DND-41 (cell line): ENCODE measurements at regions not wholly inside any gene's neighbourhood (a gene's known extent, or its start where the extent isn't known, plus 50 kb on each side); places are given as distances from the start of the nearest gene placed in this dataset.

Experiments used
- ATAC-seq: fragments of 200-7000 bp; cut with Tn5 transposase; 3 replicates; pipeline ENCODE4 v1.9.1; 2021; ENCODE audit warnings: low read depth; ENCODE audit not compliant: insufficient read depth
- DNase-seq: peaks from one replicate; pipeline ENCODE4 v3.0.0-alpha.2; 2020
- H2AFZ ChIP-seq: 2 replicates; pipeline ENCODE4 v1.6.0; 2012; ENCODE audit warnings: low read depth, low read length
- H3K27ac ChIP-seq: 2 replicates; pipeline ENCODE4 v1.5.1; 2012; ENCODE audit warnings: low read length, inconsistent platforms
- H3K27me3 ChIP-seq: fragments of 200-600 bp; sonication (generic); 2 replicates; pipeline ENCODE4 v1.6.0; 2012; ENCODE audit warnings: low read length, mild to moderate bottlenecking, inconsistent platforms; ENCODE audit not compliant: insufficient read depth, poor library complexity
- H3K36me3 ChIP-seq: 2 replicates; pipeline ENCODE4 v1.5.1; 2012; ENCODE audit warnings: low read length, inconsistent platforms; ENCODE audit not compliant: insufficient read depth
- H3K4me1 ChIP-seq: 2 replicates; pipeline ENCODE4 v1.5.1; 2012; ENCODE audit warnings: mild to moderate bottlenecking, low read length; ENCODE audit not compliant: insufficient read depth
- H3K4me2 ChIP-seq: 2 replicates; pipeline ENCODE4 v1.6.0; 2012; ENCODE audit warnings: mild to moderate bottlenecking, moderate library complexity, low read length, inconsistent platforms; ENCODE audit not compliant: insufficient read depth
- H3K4me3 ChIP-seq, 2 experiments: fragments of 200-600 bp in 1 of 2; shearing (Covaris generic) in 1 of 2; 2 replicates each; pipeline ENCODE4 v1.5.1; 2012 to 2016; ENCODE audit warnings: inconsistent platforms in 2 of 2, low read length in 2 of 2, mild to moderate bottlenecking in 2 of 2, low read depth in 1 of 2, moderate library complexity in 1 of 2
- H3K79me2 ChIP-seq: 2 replicates; pipeline ENCODE4 v1.6.0; 2012; ENCODE audit warnings: low read length, inconsistent platforms; ENCODE audit not compliant: insufficient read depth
- H3K9ac ChIP-seq: 2 replicates; pipeline ENCODE4 v1.6.0; 2012; ENCODE audit warnings: low read depth, mild to moderate bottlenecking, inconsistent platforms, low read length, moderate library complexity
- H3K9me3 ChIP-seq: 2 replicates; pipeline ENCODE4 v1.5.1; 2012; ENCODE audit warnings: low read length, moderate library complexity, mild to moderate bottlenecking, inconsistent platforms; ENCODE audit not compliant: insufficient read depth, severe bottlenecking
- H4K20me1 ChIP-seq: 2 replicates; pipeline ENCODE4 v1.6.0; 2012; ENCODE audit warnings: low read length; ENCODE audit not compliant: insufficient read depth
- EZH2 ChIP-seq: IDR thresholded peaks from 3 replicates; pipeline ENCODE4 v1.6.1; 2012; ENCODE audit warnings: borderline replicate concordance, low read depth, mild to moderate bottlenecking, moderate library complexity, low read length, inconsistent platforms; ENCODE audit not compliant: severe bottlenecking
- TF ChIP-seq, protein P1 (sequence below): IDR thresholded peaks from 2 replicates; pipeline ENCODE4 v1.5.1; 2012; ENCODE audit warnings: borderline replicate concordance, low read length, moderate library complexity, mild to moderate bottlenecking; ENCODE audit not compliant: poor library complexity, severe bottlenecking; ENCODE audit errors: extremely low read depth

DNA sequence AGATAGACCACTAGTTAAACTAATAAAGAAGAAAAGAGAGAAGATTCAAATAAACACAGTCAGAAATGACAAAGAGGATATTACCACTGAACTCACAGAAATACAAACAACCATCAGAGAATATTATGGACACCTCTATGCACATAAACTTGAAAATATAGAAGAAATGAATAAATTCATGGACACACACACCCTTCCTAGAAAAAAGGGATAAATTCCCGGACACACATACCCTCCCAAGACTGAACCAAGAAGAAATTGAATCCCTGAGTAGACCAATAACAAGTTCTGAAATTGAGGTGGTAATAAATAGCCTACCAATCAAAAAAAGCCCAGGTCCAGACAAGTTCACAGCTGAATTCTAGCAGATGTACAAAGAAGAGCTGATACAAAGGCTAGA is 187.9 kb downstream of the SEC23A start:
- Histone ChIP-seq H3K27me3 (no peaks in the 10 kb centered on the region), H3K4me3 (no peak overlapping the region), H3K27ac (no peak overlapping the region), H3K4me2 (no peak overlapping the region), H3K9me3 (no peaks in the 10 kb centered on the region), H3K9ac (no peak overlapping the region), H3K79me2 (no peaks in the 10 kb centered on the region), H3K36me3 (no peaks in the 10 kb centered on the region), H4K20me1 (no peaks in the 10 kb centered on the region), H2AFZ (no peak overlapping the region), H3K4me1 (no peaks in the 10 kb centered on the region)
- DNase-seq = no peak
- TF ChIP-seq EZH2 = no peak
- TF ChIP-seq, protein P1, sequence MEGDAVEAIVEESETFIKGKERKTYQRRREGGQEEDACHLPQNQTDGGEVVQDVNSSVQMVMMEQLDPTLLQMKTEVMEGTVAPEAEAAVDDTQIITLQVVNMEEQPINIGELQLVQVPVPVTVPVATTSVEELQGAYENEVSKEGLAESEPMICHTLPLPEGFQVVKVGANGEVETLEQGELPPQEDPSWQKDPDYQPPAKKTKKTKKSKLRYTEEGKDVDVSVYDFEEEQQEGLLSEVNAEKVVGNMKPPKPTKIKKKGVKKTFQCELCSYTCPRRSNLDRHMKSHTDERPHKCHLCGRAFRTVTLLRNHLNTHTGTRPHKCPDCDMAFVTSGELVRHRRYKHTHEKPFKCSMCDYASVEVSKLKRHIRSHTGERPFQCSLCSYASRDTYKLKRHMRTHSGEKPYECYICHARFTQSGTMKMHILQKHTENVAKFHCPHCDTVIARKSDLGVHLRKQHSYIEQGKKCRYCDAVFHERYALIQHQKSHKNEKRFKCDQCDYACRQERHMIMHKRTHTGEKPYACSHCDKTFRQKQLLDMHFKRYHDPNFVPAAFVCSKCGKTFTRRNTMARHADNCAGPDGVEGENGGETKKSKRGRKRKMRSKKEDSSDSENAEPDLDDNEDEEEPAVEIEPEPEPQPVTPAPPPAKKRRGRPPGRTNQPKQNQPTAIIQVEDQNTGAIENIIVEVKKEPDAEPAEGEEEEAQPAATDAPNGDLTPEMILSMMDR = no peak
- ATAC-seq = no peak

DNA sequence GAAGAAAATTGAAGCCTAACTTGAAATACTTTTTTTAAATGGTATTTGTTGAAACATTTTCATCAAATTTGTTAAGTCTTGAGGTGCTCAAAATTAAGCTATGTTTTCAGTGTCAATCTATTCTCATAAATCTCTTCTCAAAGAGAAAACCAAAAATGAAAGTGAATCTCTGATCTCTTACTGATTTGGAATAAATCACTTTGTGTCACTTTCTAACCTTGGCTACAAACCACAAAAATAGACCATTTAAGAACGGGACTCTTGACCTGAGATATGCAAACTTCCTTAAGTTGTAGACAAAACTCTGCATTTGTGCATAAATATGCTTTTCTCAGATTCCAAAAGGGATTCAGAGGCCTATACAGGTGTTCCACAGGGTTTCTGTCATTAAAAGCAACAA is 192.9 kb downstream of the SEC23A start:
- H3K4me3 ChIP-seq = no peak overlapping the region
- no peaks in the 10 kb centered on the region for H4K20me1 ChIP-seq
- no peak overlapping the region for H3K27ac ChIP-seq
- H3K27me3 ChIP-seq = no peaks in the 10 kb centered on the region
- H3K79me2 ChIP-seq = no peaks in the 10 kb centered on the region
- TF ChIP-seq, protein P1 = no peak
- no peak for TF ChIP-seq EZH2
- no peaks in the 10 kb centered on the region for H3K4me1 ChIP-seq
- H3K9me3 ChIP-seq = no peaks in the 10 kb centered on the region
- DNase-seq (no peak), ATAC-seq (no peak)
- H3K4me2 ChIP-seq = no peak overlapping the region
- no peak overlapping the region for H3K9ac ChIP-seq
- no peak overlapping the region for H2AFZ ChIP-seq
- H3K36me3 ChIP-seq = no peaks in the 10 kb centered on the region

DNA sequence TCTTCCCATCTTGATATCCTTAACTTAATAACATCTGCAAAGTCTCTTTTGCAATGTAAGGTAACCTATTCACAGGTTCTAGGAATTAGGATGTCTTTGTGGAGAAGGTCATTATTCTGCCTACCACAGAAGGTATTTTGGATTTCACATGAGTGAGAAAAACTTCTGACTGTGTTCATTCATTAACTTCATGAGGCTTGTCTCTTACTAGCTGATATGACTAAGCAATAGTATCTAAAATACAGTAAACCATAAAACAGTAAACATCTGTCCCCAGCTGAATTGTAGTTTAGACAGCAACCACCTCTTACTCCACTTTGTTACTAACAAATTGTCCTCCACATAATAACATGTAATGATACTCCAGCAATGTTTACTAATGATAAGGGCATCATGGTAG is 198.1 kb downstream of the SEC23A start:
- no peaks in the 10 kb centered on the region for H4K20me1 ChIP-seq
- TF ChIP-seq, protein P1 = no peak
- TF ChIP-seq EZH2 = no peak
- ATAC-seq (no peak), DNase-seq (no peak)
- H3K27me3 ChIP-seq = no peaks in the 10 kb centered on the region
- no peaks in the 10 kb centered on the region for H3K79me2 ChIP-seq
- no peak overlapping the region for H3K4me3 ChIP-seq
- no peaks in the 10 kb centered on the region for H3K9me3 ChIP-seq
- H3K27ac ChIP-seq = no peak overlapping the region
- no peaks in the 10 kb centered on the region for H3K36me3 ChIP-seq
- no peak overlapping the region for H3K4me2 ChIP-seq
- no peak overlapping the region for H2AFZ ChIP-seq
- H3K9ac ChIP-seq = no peak overlapping the region
- H3K4me1 ChIP-seq = no peaks in the 10 kb centered on the region

DNA sequence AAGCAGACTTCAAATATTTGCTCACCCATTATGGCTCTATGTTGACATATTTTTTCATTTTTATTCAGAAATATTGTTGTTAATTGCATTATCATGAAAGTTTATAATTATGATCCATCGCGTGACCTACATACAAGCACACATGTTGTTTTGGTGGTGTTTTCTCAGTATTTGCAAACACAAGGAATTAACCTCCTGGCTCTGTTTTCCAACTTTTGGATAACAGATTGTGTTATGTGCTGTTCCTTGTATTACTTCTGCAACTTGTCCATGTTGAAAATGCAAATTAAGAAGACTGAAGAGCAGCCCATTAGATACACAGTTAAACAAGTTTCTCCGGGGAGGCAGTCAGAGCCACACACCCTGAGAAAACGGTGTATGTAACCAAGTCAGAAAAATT is 201.2 kb downstream of the SEC23A start:
- H3K4me2 ChIP-seq = no peak overlapping the region
- ATAC-seq (no peak), DNase-seq (no peak)
- TF ChIP-seq, protein P1 = no peak
- no peak for TF ChIP-seq EZH2
- H3K9me3 ChIP-seq = no peaks in the 10 kb centered on the region
- H3K9ac ChIP-seq = no peak overlapping the region
- H2AFZ ChIP-seq = no peak overlapping the region
- H3K4me3 ChIP-seq = no peak overlapping the region
- no peaks in the 10 kb centered on the region for H3K79me2 ChIP-seq
- no peaks in the 10 kb centered on the region for H3K36me3 ChIP-seq
- H3K27me3 ChIP-seq = no peaks in the 10 kb centered on the region
- no peaks in the 10 kb centered on the region for H3K4me1 ChIP-seq
- H3K27ac ChIP-seq = no peak overlapping the region
- H4K20me1 ChIP-seq = no peaks in the 10 kb centered on the region
